ENCODE measurements at regions not wholly inside any gene's neighbourhood (a gene's known extent, or its start where the extent isn't known, plus 50 kb on each side); places are given as distances from the start of the nearest gene placed in this dataset.

DNA sequence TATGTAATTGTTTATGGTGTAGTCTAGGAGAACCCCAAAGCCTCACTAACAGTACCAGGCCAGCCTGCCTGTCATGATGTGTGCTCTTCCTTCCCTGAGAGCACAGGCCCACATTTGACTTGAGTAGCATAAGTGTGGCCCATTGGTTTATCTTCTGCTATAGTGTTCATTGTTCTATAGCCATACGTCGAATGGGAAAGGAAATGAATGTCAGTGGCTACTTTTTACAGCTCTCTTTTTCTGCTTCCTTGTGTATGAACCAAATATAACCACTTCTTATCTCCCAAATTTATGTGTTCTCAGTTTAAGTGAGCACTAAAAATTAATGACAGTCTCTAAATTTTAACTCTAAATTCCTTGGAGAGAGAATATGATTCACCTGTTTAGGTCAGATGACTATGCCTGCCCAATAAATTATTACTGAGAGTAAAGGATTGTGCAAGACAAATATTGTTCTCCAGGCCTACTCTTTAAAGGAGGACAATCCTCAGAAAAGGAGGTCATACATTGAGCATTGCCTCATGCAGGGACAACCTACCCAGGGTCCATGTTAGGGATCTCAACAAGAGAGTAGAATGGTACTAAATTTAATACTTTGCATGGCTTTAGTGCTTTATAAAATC, 222.9 kb upstream of the ARHGAP20 start:
- TF ChIP-seq, protein P1, sequence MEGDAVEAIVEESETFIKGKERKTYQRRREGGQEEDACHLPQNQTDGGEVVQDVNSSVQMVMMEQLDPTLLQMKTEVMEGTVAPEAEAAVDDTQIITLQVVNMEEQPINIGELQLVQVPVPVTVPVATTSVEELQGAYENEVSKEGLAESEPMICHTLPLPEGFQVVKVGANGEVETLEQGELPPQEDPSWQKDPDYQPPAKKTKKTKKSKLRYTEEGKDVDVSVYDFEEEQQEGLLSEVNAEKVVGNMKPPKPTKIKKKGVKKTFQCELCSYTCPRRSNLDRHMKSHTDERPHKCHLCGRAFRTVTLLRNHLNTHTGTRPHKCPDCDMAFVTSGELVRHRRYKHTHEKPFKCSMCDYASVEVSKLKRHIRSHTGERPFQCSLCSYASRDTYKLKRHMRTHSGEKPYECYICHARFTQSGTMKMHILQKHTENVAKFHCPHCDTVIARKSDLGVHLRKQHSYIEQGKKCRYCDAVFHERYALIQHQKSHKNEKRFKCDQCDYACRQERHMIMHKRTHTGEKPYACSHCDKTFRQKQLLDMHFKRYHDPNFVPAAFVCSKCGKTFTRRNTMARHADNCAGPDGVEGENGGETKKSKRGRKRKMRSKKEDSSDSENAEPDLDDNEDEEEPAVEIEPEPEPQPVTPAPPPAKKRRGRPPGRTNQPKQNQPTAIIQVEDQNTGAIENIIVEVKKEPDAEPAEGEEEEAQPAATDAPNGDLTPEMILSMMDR (IDR thresholded peaks at IDR 0.05), result no peak
- no peak for TF ChIP-seq POLR2A (IDR thresholded peaks at IDR 0.05)
